Gastroesophageal sphincter (tissue), 3 donors: ENCODE measurements at regions not wholly inside any gene's neighbourhood (a gene's known extent, or its start where the extent isn't known, plus 50 kb on each side); places are given as distances from the start of the nearest gene placed in this dataset.

Experiments
- CTCF ChIP-seq, 4 experiments: fragments of 200-600 bp in 2 of 4; fragments of 450-650 bp in 2 of 4; sonication (generic) in 1 of 4; IDR thresholded peaks; one replicate each; pipeline ENCODE4 v1.5.1; 2017 to 2019; ENCODE audit warnings: antibody characterized with exemption in 4 of 4, mild to moderate bottlenecking in 2 of 4, moderate library complexity in 2 of 4
- EP300 ChIP-seq: sonication (generic); formaldehyde crosslinking; IDR thresholded peaks from one replicate; pipeline ENCODE4 v1.6.1; 2017; ENCODE audit warnings: antibody characterized with exemption, mild to moderate bottlenecking
- POLR2A ChIP-seq, 2 donors: fragments of 450-650 bp; IDR thresholded peaks; one replicate each; pipeline ENCODE4 v1.6.1; 2017; ENCODE audit warnings: antibody characterized with exemption in 2 of 2, mild to moderate bottlenecking in 2 of 2, moderate library complexity in 1 of 2
- POLR2AphosphoS5 ChIP-seq: sonication (generic); formaldehyde crosslinking; IDR thresholded peaks from one replicate; pipeline ENCODE4 v1.6.1; 2017; ENCODE audit warnings: antibody characterized with exemption

DNA sequence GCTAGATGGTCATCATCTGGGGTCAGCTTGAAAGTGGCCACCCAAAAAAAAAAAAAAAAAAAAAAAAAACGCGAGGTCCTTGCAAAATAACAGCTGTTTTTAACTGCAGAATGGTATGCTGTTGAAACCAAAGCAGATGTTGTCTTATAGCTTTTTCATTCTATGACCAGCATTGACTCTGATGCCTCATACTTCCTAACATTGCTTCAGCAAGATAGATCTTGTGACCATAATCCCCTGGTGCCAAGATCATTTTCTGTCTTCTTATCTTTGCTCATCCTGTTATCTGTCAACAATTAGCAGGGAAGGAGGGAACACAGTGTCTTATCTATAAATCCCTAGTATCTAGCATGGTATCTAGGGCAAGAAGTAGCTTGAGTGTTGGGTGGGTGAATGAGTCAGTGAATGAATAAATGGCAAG lies 181.5 kb downstream of the PLPP3 start:
- TF ChIP-seq POLR2A (IDR thresholded peaks at IDR 0.05) (no peak), CTCF (IDR thresholded peaks at IDR 0.05) (no peak), EP300 (no peak), POLR2AphosphoS5 (no peak)
